Right kidney (tissue), 1 donor: ENCODE measurements at regions not wholly inside any gene's neighbourhood (a gene's known extent, or its start where the extent isn't known, plus 50 kb on each side); places are given as distances from the start of the nearest gene placed in this dataset.

ENCODE experiments used
- DNase-seq: peaks from one replicate; pipeline ENCODE4 v3.0.0-alpha.2; 2016

DNA sequence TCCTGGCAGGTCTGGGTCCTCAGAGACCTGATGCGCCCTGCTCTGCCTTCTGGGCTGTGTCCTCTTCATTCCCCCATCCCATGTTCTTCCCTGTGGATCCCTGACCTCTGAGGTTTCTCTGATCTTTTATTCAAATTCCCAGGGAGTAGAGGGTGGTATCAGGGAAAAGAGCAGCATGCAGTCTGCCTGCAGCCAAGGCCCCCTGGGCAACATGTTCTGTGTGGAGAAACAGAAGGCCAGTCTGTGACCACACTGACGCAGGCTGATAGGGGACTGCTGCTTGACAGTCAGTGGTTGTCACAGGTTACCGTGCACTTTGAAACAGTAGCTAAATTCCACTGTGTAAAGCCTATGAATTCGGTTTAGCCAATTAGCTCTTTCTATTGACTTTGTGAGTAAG, 156.6 kb upstream of the IRX2 start:
- no peak for DNase-seq

DNA sequence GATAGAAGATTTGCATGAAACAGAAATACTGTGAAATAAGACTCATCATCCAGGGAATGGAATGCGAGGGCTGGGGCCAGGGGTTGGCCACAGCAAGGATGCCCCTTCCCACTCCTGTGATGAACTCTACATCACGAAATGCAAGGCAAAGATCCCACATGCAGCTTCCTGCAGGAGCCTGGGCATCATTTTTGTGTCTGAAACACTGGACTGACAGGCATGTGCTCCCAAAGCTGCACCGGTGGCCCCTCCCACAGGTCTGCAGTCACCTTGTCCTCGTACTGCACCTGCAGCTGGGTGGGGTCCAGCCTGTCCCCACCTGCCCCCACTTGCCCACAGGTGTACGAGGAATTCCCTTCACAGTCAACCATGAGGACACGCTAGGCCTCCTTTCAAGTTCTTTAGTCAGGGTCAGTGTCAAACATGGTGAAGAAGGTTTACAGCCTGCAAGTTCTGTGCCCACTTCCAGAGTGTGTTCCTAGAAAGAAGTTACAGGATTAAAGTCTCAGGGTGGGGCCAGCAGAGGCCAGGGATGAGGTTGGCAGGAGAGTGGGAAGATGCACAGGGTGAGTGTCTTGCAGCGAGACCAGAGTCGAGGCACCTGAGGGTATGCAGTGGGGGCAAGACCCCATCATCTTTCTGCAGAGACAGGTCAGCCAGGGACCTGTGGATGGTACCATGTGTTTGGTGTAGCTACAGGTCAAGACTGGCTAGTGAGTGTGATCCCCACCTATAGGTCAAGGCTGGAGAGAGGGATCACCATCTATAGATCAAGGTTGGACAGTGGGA, 155.0 kb upstream of the IRX2 start:
- DNase-seq = no peak

DNA sequence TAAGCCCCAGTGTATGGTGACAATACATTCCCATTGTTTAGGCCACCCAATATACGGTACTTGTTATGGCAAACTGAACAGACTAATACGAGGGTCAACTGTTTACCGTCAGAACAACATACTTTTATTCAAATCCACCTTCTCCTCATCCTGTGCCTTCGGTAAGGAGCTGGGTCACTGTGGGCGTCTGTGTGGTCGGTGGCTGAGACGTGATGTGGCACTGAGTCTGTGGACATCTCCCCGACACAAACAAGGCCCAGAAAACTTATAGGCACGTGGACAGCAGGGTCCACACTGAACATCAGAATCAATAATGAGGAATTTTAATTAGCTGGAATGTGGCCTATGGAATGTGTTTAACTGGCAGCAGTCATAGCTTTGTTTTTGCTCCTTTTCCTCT, 154.3 kb upstream of the IRX2 start:
- no peak for DNase-seq

DNA sequence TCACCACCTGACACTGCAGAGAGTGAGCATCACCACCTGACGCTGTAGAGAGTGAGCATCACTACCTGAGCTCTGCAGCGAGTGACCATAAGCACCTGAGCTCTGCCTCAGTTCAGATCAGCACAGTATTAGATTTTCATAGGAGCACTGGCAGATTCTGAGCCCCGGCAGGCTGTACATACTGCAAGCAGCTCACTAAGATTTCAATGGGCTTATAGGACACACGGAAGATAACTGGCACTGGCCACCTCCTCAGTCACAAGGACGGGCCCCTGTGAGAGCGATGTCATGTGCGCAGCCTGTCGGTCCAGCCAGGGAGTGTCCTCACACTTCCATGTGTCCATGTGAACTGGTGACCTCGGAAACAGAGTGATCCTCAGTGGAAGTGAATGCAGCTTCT, 153.5 kb upstream of the IRX2 start:
- no peak for DNase-seq

DNA sequence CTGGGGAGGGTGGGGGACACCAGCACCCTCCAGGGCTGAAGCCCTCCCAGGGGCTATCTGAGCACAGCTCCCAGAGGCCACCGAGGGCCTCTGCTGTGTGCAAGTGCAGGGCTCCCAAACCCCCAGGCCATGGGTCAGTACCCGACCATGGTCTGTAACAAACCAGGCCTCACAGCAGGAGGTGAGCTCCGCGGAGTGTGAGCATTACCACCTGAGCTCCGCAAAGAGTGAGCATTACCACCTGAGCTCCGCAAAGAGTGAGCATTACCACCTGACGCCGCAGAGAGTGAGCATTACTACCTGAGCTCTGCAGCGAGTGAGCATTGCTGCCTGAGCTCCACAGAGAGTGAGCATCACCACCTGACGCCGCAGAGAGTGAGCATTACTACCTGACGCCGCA, 152.9 kb upstream of the IRX2 start:
- no peak for DNase-seq

DNA sequence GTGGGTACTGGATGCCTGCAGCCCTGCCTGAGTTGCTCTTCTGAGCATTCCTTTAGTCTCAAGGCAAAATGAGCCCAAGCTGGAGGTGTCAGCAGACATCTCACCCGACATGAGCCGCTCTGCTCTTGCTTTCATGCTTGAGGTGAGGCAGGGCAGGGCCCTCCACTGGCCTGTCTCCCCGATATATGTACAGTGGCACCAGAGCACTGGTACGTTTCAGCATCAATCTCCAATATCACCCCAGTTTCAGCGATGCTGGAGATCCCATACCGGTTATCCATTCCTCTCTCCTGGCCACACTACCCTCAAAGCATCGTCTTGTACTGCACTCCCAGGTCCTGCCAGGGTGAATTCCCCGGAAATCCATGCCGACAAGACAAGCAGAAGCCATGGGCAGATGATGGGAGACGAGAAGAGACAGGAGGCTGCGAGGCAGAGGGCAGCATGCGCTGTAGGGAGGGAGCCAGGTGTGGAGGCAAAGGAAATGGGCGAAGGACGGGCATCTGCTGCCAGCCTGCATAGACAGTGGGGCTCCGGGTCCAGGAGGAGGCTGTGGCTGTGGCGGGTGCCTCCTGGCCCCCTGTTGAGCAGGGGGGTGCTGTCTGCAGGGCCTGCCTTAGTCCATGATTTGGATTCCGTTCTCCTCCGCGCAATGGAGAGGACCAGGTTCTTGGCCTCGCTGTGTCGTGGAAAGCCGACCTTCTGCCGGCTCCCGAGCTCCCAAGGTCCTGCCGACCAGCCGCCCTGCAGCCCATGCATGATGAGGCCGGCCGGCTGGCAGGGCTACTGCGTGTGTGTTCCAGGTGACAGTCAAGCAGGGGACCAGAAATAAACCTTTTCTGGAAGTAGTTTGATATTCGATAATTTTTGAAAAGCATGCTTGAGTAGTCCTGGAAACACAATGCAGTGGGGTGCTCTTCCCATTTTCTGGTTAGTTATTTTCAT, 152.2 kb upstream of the IRX2 start:
- DNase-seq = no peak

DNA sequence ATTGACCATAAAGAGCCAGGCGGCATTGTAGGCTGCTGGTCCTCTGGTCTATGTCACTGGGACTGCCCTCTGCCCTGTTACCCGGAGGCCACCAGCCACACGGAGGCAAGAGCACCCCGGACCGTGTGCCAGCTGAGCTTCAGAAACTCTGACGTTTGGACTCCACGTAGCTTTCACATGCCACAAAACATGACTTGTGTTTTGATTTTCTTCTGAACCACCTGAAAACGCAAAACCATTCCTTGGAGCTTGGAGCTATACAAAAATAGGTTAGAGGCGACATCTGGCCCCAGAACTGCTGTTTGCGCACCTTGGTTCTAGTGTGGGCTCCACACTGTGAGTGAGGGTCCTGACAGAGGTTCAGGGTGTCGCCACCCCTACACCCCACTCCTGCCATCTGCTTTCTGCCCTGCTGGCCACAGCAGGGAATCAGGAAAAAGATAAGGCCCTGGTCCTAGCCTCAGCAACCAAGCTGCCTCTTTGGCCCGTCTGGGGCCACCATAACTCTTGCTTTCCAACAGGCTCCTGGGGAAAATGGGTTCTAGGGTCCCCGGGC, 151.3 kb upstream of the IRX2 start:
- DNase-seq = no peak

DNA sequence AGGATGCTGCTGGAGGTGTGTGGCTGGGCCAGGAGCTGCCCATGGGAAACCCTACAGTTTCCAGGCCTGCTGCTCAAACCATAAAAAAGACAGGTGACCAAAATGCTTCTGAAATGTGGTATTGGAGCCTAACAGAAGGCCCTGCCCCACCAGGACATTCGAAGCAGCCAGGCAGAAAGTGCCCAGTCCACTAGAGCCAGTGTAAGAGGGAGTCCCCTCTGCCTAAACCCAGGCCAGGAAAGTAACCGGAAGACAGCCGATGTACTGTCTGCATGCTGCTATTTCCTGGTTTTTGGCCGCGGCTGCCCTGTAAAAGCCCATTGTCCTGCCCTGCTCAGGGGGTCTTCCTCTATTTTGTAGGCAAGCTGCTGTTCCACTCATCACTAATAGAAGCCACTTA, 150.7 kb upstream of the IRX2 start:
- no peak for DNase-seq

DNA sequence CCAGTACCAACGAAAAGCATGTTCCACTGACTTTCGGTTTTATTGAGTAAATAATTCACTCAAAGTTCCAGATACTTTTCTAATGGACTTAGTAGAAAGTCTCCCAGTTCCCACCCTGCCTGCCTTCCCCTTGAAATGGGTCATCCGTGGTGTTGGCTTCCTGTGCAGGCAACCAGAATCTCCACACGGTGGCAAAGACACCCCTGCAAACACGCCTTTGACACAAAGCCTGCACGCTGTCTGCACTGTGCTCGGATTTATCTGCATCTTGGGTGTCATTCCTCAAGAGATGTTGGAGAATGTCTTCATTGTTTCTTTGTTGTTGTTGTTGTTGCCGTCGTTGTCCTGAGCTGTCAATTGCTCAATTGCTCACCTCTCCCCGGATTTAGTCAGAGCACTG, 150.0 kb upstream of the IRX2 start:
- no peak for DNase-seq

DNA sequence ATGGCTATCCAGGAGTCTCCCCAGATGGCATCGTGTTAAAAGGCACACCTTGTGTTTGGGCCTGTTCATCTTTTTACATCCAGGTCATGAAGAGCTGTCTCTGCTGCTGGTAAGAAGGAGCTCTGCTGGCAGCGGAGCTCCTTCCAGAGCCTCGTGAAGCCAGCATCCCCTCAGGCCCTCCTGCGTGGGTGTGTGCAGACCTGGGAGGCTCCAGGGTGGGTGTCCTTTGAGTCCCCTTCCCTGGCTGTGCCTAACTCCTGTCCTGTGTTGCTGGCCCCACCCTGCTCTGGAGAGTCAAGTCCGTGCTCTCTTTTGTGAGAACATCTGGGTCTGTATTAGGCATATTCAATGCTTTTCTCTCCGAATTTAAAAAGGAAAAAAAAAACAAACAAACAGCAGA, 149.6 kb upstream of the IRX2 start:
- no peak for DNase-seq

DNA sequence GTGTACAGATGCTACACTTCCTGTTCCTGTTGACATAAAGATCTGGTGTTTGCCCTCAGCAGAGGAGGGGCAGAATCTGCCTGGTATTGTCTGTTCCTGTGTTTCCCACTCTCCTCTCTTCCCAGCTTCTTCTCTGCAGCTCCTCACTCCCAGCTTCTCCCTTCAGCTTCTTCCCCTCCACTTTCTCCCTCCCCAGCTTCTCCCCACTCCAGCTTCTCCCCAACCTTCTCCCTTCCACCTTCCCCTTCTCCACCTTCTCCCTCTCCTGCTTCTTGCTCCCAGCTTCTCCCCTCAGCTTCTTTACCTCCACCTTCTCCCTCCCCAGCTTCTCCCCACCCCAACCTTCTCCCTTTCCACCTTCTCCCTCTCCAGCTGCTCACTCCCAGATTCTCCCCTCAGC, 148.9 kb upstream of the IRX2 start:
- no peak for DNase-seq

DNA sequence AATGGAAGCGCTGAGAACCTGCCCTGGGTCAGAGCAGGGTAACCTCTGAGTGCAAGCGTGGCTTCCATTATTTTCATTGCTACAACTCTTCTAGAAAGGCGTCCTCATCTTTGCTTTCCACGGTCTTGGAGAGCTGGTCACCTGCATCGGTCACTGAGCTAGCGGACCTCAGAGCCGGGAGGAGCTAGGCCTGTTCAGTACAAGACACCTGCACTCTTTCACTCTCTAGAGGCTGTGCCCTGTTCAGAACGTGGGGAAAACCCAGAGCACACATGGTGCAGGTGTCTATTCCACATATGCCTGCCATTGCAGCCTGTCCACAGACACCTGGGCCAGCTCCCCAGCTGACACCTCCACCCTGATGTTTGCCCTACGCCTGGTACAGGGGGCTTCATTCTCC, 147.8 kb upstream of the IRX2 start:
- no peak for DNase-seq

DNA sequence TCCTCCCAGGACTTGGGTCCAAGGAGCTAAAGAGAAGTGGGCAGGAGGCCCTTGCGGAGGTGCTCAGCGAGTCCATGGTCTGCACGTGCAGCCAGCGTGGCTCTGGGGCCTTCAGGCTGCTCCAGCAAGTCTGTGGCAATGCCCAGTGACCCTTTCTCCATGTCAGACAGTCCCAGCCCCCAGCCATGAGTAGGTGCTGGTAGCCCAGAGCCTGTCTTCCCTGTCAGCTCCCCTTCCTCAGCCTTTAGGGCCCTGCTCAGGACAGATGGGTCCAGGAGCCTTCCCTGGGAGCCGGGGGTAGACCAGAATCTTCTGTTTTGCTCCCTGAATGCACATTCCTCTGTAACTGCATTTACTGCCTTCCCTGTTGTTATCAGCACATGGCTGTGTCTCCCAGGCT, 147.2 kb upstream of the IRX2 start:
- DNase-seq = no peak

DNA sequence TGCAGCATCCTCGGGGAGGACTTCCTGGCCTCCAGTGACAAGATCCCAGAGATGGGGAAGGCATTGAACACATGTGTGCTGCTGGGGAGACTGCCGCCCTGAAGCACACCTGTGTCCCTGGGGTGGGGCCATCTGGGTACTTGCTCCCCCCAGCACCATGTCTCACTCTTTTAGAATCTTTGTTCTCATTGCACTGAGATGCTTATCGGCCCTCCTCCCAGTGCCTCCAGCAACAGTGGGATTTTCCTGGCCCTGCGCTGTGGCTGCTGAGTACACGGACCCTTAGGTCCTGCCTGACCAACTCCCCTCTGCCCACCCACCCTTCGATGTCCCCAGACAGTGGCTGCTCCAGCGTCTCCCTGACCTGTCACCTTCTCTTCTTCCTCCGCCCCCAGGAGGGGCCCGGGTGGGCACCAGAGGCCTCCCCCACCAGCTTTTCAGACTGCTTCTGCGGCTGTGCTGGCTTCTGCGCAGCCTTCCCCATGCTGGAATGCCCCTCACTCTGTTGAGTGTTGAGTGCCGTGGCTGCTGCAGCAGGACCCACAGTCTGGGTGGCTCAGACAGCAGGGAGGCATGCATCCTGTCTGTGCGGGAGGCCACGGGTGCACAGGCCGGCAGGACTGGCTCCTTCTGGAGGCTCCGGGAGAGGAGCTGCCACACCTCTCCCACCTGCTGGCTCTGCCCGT, 145.9 kb upstream of the IRX2 start:
- no peak for DNase-seq

DNA sequence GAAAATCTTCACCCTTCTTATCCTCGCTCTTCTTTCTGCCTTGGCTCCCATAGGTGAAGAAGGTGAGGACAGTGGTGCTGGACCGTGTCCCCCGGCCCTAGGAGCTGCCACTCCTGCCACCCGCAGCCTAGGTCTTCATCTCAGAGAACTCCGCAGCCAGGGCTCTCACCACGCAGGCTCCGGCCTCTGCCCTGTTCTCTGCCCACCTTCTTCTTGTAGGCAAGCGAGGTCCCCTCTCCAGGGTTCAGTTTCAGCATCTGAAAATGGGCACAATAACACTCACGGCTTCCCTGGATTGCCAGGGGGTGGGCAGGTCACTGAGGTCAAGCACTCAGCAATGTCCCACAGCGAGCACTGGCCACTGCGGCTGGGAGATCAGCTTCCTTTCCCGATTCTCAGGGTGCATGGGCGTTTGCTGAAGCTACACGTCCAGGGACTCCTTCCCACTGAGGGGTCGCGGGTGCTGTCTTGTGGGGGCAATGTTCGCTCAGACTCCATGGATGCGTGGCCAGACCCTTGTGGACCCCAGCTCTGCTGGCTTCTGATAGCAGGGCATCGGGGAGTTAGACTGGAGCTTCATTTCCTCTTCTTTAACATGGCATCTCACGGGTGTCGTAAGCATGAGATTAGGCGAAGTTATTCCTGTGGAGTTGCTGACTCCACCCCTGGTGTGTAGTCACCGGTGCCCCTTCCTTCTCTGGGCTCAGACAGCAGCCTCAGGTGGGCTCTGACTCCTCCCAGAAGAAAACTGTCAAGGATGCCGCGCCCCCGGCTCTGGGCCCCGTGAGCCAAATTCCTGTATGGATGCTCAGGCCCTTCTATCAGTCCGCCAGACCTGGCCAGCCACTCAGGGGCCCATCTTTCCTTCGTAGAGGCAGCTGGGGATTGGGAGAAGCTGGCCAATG, 145.1 kb upstream of the IRX2 start:
- no peak for DNase-seq

DNA sequence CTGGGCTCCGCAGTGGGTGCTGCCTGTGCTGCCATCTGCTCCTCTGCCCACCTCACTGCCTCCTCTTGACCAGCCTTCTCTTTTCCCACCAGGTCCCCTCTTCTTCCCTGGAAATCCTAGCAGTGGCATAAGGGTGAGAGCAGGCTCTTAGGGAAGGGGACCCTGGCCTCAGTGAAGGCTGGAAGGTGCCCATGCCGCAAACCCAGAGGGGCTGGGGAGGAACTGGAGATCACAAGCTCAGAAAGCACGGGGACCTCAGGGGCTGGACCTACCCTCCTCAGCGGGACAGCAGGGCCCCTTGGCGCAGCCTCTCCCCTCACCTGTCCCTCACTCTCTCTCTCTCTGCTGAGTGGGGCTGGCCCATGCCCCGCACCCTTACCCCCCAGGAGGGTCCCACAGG, 144.4 kb upstream of the IRX2 start:
- no peak for DNase-seq

DNA sequence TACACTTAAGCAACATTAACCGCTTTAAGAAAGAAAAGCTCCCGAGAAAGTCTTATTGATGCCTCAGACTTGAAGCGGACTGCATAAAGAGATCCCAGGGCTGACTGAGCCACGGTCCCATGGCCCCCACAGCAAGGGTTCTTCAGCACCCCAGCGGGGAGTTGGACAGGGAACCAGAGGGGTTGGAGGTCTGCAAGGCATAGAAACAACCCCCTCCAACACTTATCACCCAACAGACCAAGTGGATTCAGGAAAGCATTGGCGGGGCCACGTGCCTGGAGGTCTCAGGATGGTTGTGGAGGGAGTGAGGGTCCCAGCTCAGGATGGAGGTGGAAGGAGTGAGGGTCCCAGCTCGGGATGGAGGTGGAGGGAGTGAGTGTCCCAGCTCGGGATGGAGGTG, 143.7 kb upstream of the IRX2 start:
- DNase-seq = no peak

DNA sequence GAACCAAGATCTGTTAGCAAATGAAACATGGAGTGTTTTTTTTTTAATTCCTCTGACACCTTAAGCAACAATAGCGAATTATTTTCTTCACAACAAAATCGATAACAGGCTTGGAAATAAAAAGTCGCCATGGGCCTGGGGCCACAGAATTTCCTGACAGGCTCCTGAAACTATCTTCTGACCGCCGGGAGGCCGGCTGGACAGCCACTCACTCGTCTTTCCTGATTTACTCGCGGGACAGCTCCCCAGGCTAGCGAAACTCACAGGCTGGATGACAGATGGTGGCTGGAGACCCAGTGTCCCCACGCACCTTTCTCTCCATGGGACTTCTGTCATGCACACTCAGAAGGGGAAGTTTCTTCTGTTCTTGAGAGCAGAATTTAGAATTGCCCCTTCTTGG, 143.3 kb upstream of the IRX2 start:
- DNase-seq = no peak

DNA sequence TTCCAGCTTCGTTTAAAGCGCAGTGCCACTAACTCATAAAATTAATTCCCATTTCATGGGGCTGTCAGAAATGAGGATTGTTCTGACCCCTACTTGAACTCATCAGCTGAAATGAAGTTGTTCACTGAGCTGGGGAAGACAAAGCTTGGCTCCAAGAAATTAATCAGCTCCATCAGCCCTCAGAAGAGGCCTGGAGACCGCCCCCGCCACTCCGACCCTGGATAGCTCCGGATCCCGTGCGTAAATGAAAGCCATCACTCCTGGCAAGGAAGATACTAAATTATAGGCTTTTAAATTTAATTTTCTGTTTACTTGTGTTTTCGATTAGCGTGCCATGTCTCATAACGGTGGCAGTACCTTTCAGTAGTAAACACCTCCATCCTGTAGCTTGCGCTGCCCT, 142.8 kb upstream of the IRX2 start:
- no peak for DNase-seq

DNA sequence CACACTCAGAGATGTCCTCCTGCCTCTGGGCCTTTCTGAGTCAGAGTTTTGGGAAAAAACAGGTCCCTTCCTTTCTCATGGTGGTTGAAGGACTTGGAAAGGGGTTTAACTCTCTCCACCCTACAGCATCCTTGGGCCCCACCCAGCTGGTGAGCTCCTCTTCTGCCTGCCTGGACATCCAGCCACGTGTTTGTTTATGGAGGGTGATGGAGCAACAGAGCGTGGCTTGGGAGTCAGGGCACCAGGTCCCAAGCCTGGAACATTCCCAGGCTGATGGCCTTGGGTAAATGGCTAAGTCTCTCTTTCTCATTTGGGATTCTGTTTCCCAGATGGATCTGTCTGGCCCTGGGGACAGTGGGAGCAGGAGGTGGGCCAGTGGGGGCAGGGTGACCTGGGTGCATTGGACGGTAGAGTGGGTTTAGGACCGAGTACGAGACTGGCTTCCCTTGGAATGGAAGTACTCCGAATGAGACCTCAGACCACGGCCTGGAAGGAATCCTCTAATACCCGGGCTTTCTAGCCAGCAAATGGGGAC, 141.1 kb upstream of the IRX2 start:
- no peak for DNase-seq

DNA sequence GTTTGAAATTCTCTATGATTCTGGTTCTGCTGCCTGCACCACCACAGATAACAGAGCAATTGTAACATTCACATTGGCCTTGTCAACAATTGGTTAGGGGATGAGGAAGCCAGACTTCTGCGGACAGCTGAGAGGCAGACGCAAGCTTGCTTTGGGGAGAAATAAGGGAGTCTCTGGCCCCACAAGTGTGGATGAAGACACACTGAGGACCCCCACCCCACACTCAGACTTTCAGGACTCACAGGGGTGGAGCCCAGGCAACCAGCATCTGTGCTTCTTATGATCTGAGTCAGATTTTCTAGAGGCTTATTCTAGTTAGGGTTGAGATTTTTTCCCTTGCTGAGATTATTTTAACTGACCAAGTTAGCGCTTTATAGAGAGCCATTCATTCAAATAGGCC, 140.3 kb upstream of the IRX2 start:
- no peak for DNase-seq

DNA sequence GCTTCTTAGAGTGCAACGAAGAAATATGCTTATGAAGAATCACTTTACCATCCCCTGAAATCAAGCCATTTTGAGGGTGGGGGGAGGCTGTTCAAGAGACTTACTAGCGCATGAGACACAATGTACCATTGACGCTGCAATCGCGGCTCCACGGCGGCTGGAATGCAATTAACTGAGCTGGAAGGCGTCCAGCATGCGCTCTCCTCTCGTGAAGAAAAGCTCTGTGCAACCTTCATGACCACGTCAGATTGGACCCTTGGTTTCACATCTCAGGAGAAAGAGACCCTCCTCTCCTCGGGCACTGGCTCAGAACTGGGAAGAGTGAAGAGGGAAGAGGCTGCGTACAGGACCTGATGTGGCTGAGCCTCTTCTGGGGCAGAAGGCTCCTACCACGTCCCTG, 138.5 kb upstream of the IRX2 start:
- DNase-seq = no peak
